Liver (tissue), 8 donors: ENCODE measurements at regions not wholly inside any gene's neighbourhood (a gene's known extent, or its start where the extent isn't known, plus 50 kb on each side); places are given as distances from the start of the nearest gene placed in this dataset.

Source experiments
- DNase-seq: peaks from one replicate; pipeline ENCODE4 v3.0.0-alpha.2; 2017; ENCODE audit warnings: low spot score
- H3K27ac ChIP-seq, 2 donors: one replicate each; pipeline ENCODE4 v1.7.0; 2013; ENCODE audit warnings: inconsistent platforms in 2 of 2, low read length in 2 of 2, control low read depth in 1 of 2, low read depth in 1 of 2, mild to moderate bottlenecking in 1 of 2
- H3K27me3 ChIP-seq, 4 donors: one replicate each; pipeline versions ENCODE4 v1.6.1 to v1.7.0; 2013; ENCODE audit warnings: low read length in 3 of 4, inconsistent platforms in 1 of 4, mild to moderate bottlenecking in 1 of 4, moderate library complexity in 1 of 4; ENCODE audit not compliant: control insufficient read depth in 4 of 4, insufficient read depth in 4 of 4
- H3K36me3 ChIP-seq, 4 donors: one replicate each; pipeline versions ENCODE4 v1.6.1 to v1.7.0; 2013; ENCODE audit warnings: low read length in 3 of 4, mild to moderate bottlenecking in 3 of 4, low read depth in 1 of 4, moderate library complexity in 1 of 4; ENCODE audit not compliant: control insufficient read depth in 4 of 4, insufficient read depth in 3 of 4
- H3K4me1 ChIP-seq, 4 donors: one replicate each; pipeline versions ENCODE4 v1.6.1 to v1.7.0; 2013; ENCODE audit warnings: low read length in 3 of 4, mild to moderate bottlenecking in 3 of 4, moderate library complexity in 1 of 4; ENCODE audit not compliant: control insufficient read depth in 4 of 4, insufficient read depth in 4 of 4
- H3K4me3 ChIP-seq, 3 donors: one replicate each; pipeline versions ENCODE4 v1.6.1 to v1.7.0; 2013; ENCODE audit warnings: low read length in 3 of 3, control low read depth in 1 of 3, low read depth in 1 of 3, mild to moderate bottlenecking in 1 of 3
- H3K9ac ChIP-seq, 2 donors: one replicate each; pipeline ENCODE4 v1.7.0; 2013; ENCODE audit warnings: low read length in 2 of 2, mild to moderate bottlenecking in 2 of 2, moderate library complexity in 2 of 2, control low read depth in 1 of 2, low read depth in 1 of 2
- H3K9me3 ChIP-seq, 4 donors: one replicate each; pipeline versions ENCODE4 v1.6.1 to v1.7.0; 2013; ENCODE audit warnings: low read length in 3 of 4; ENCODE audit not compliant: control insufficient read depth in 4 of 4
- EGR1 ChIP-seq, 2 donors: IDR thresholded peaks; 2 replicates each; pipeline ENCODE4 v1.6.1; 2016 to 2018; ENCODE audit warnings: antibody characterized with exemption in 2 of 2, low read depth in 2 of 2
- FOXA1 ChIP-seq: IDR thresholded peaks from 2 replicates; pipeline ENCODE4 v1.6.1; 2016; ENCODE audit warnings: antibody characterized with exemption
- FOXA2 ChIP-seq: IDR thresholded peaks from 2 replicates; pipeline ENCODE4 v1.6.1; 2016; ENCODE audit warnings: antibody characterized with exemption
- GABPA ChIP-seq, 2 donors: IDR thresholded peaks in 1 of 2; conservative IDR thresholded peaks in 1 of 2; 2 replicates each; pipeline ENCODE4 v1.6.1; 2016; ENCODE audit warnings: antibody characterized with exemption in 2 of 2, mild to moderate bottlenecking in 1 of 2, moderate library complexity in 1 of 2
- HNF4A ChIP-seq, 2 donors: conservative IDR thresholded peaks; 2 replicates each; pipeline ENCODE4 v1.6.1; 2016; ENCODE audit warnings: antibody characterized with exemption in 2 of 2, mild to moderate bottlenecking in 2 of 2
- HNF4G ChIP-seq: IDR thresholded peaks from 2 replicates; pipeline ENCODE4 v1.6.1; 2016; ENCODE audit warnings: antibody characterized with exemption
- JUND ChIP-seq, 2 donors: IDR thresholded peaks; 2 replicates each; pipeline ENCODE4 v1.6.1; 2016; ENCODE audit warnings: antibody characterized with exemption in 2 of 2
- NR2F2 ChIP-seq: IDR thresholded peaks from 2 replicates; pipeline ENCODE4 v1.6.1; 2016; ENCODE audit warnings: antibody characterized with exemption
- RAD21 ChIP-seq, 2 donors: IDR thresholded peaks; 2 replicates each; pipeline ENCODE4 v1.6.1; 2016; ENCODE audit warnings: antibody characterized with exemption in 2 of 2, mild to moderate bottlenecking in 2 of 2
- SP1 ChIP-seq: IDR thresholded peaks from 2 replicates; pipeline ENCODE4 v1.6.1; 2018; ENCODE audit warnings: antibody characterized with exemption, mild to moderate bottlenecking
- TAF1 ChIP-seq: conservative IDR thresholded peaks from 2 replicates; pipeline ENCODE4 v1.6.1; 2016; ENCODE audit warnings: antibody characterized with exemption, mild to moderate bottlenecking
- YY1 ChIP-seq: IDR thresholded peaks from 2 replicates; pipeline ENCODE4 v1.6.1; 2016; ENCODE audit warnings: antibody characterized with exemption, mild to moderate bottlenecking
- WGBS: extraction: QIAGEN DNeasy Blood & Tissue Kit; methylation state at CpG from one replicate; pipeline ENCODE4 v1.1.7; 2013; 5-methylcytosine and 5-hydroxymethylcytosine counted together
- TF ChIP-seq, protein P1 (sequence below): fragments of 150-350 bp; IDR thresholded peaks from 2 replicates; pipeline ENCODE4 v1.5.1; 2017; ENCODE audit warnings: improper control_type of control experiment, low read depth, low read length; ENCODE audit not compliant: missing input control
- TF ChIP-seq, protein P2 (sequence below): IDR thresholded peaks from 2 replicates; pipeline ENCODE4 v1.6.1; 2016; ENCODE audit warnings: antibody characterized with exemption
- TF ChIP-seq, protein P3 (sequence below): IDR thresholded peaks from 2 replicates; pipeline ENCODE4 v1.6.1; 2016; ENCODE audit warnings: antibody characterized with exemption
- TF ChIP-seq, protein P4 (sequence below): IDR thresholded peaks from 2 replicates; pipeline ENCODE4 v1.6.1; 2016; ENCODE audit warnings: antibody characterized with exemption
- donor health status: healthy.
- donor health status: healthy.
- donor health status: healthy.
- donor health status: healthy.
- donor health status: healthy.

DNA sequence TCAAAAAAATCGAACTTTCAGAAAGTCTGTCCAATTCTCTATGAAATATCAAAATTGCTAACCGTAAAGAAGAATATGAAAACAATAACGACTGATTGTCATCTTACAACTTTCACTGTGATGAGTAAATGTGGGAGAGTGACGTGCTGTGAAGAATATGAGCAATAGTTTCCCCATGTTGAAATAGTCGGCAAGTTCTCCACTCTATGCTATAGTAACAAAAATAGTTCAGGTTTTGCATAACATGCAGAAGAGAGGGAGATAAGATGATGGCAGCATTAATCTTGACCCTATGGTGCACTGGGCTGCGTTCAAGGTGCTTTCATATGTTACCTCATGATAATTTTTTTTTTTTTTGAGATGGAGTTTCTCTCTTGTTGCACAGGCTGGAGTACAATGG lies 196.8 kb upstream of the CYRIA start:
- H3K36me3 ChIP-seq: no peaks in the 10 kb centered on the region
- TF ChIP-seq SP1 (no peak), TAF1 (no peak), EGR1 (IDR thresholded peaks at IDR 0.05; ENCODE audit: low read depth in 2 of 2) (no peak), GABPA (IDR thresholded peaks at IDR 0.05 in 1 of 2, conservative IDR thresholded peaks at IDR 0.05 in 1 of 2) (no peak), RAD21 (IDR thresholded peaks at IDR 0.05) (no peak), HNF4A (conservative IDR thresholded peaks at IDR 0.05) (no peak)
- TF ChIP-seq, protein P1, sequence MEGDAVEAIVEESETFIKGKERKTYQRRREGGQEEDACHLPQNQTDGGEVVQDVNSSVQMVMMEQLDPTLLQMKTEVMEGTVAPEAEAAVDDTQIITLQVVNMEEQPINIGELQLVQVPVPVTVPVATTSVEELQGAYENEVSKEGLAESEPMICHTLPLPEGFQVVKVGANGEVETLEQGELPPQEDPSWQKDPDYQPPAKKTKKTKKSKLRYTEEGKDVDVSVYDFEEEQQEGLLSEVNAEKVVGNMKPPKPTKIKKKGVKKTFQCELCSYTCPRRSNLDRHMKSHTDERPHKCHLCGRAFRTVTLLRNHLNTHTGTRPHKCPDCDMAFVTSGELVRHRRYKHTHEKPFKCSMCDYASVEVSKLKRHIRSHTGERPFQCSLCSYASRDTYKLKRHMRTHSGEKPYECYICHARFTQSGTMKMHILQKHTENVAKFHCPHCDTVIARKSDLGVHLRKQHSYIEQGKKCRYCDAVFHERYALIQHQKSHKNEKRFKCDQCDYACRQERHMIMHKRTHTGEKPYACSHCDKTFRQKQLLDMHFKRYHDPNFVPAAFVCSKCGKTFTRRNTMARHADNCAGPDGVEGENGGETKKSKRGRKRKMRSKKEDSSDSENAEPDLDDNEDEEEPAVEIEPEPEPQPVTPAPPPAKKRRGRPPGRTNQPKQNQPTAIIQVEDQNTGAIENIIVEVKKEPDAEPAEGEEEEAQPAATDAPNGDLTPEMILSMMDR: no peak
- WGBS: 80% methylated on average over 6 of the region's 6 CpGs
- H3K27ac ChIP-seq: no peak overlapping the region
- no peak overlapping the region for H3K4me3 ChIP-seq
- peaks cover 0 to 2% (median 0%) of the 10 kb centered on the region in 4 donors for H3K27me3 ChIP-seq
- H3K9ac ChIP-seq: no peak overlapping the region
- DNase-seq: no peak
- H3K9me3 ChIP-seq: no peaks in the 10 kb centered on the region
- no peaks in the 10 kb centered on the region for H3K4me1 ChIP-seq

DNA sequence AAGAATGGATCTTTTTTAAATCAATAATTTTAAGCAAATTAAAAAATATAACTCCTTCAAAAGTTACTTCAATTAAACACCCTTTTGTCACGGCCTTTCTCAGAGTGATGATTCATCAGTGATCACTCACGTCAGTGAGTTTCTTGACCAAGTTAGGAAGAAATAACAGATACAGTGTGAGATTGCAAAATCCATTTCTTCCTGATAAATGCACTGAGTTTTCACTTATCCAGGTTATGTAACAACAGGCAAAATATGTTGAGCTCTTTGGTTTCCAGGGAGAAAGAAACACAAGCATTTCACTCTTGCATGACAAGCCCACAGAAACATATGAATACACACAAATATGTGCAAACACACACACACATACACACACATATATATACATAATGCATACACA lies 195.9 kb upstream of the CYRIA start:
- WGBS: 64% methylated on average over 2 of the region's 2 CpGs

DNA sequence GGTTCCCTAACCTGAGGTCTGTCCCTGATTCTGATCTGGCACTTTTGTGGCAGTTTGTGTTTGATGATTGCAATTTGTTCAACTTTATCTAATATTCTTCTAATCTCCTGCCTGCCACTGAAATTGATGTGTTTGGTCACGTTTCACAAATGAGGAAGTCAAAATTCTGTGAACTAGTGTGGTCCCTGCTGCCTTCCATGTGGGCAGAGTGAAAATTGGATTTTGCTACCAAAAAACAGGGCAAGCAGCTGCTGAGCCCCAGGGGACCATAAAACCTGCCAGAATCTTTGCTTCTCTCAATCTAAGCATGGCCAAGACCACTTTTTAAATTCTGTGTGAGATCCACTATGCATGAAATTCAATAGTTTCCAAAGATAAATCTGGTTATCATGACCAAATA lies 195.5 kb upstream of the CYRIA start:
- WGBS: 56% methylated on average over 1 of the region's 1 CpG
- H3K27me3 ChIP-seq: no peaks in the 10 kb centered on the region
- DNase-seq: no peak
- no peak overlapping the region for H3K9ac ChIP-seq
- no peaks in the 10 kb centered on the region for H3K36me3 ChIP-seq
- H3K9me3 ChIP-seq: no peaks in the 10 kb centered on the region
- no peaks in the 10 kb centered on the region for H3K4me1 ChIP-seq
- H3K4me3 ChIP-seq: no peak overlapping the region
- no peak overlapping the region for H3K27ac ChIP-seq
- TF ChIP-seq YY1: no peak
- TF ChIP-seq TAF1: no peak
- no peak for TF ChIP-seq FOXA1
- TF ChIP-seq, protein P2, sequence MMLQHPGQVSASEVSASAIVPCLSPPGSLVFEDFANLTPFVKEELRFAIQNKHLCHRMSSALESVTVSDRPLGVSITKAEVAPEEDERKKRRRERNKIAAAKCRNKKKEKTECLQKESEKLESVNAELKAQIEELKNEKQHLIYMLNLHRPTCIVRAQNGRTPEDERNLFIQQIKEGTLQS: no peak
- TF ChIP-seq EGR1 (IDR thresholded peaks at IDR 0.05; ENCODE audit: low read depth in 2 of 2): no peak
- no peak for TF ChIP-seq SP1
- TF ChIP-seq, protein P1: no peak
- TF ChIP-seq FOXA2: no peak
- TF ChIP-seq RAD21 (IDR thresholded peaks at IDR 0.05): no peak
- TF ChIP-seq, protein P3, sequence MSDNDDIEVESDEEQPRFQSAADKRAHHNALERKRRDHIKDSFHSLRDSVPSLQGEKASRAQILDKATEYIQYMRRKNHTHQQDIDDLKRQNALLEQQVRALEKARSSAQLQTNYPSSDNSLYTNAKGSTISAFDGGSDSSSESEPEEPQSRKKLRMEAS: no peak
- no peak for TF ChIP-seq GABPA (IDR thresholded peaks at IDR 0.05 in 1 of 2, conservative IDR thresholded peaks at IDR 0.05 in 1 of 2)
- no peak for TF ChIP-seq NR2F2
- TF ChIP-seq JUND (IDR thresholded peaks at IDR 0.05): no peak

More for the DNA sequence above, 195.9 kb upstream of the CYRIA start:
- no peak overlapping the region for H3K27ac ChIP-seq
- no peaks in the 10 kb centered on the region for H3K36me3 ChIP-seq
- no peak overlapping the region for H3K4me3 ChIP-seq
- no peaks in the 10 kb centered on the region for H3K4me1 ChIP-seq
- TF ChIP-seq, protein P2: no peak
- TF ChIP-seq HNF4G: no peak
- TF ChIP-seq GABPA (IDR thresholded peaks at IDR 0.05 in 1 of 2, conservative IDR thresholded peaks at IDR 0.05 in 1 of 2): no peak
- TF ChIP-seq SP1: no peak
- TF ChIP-seq, protein P4, sequence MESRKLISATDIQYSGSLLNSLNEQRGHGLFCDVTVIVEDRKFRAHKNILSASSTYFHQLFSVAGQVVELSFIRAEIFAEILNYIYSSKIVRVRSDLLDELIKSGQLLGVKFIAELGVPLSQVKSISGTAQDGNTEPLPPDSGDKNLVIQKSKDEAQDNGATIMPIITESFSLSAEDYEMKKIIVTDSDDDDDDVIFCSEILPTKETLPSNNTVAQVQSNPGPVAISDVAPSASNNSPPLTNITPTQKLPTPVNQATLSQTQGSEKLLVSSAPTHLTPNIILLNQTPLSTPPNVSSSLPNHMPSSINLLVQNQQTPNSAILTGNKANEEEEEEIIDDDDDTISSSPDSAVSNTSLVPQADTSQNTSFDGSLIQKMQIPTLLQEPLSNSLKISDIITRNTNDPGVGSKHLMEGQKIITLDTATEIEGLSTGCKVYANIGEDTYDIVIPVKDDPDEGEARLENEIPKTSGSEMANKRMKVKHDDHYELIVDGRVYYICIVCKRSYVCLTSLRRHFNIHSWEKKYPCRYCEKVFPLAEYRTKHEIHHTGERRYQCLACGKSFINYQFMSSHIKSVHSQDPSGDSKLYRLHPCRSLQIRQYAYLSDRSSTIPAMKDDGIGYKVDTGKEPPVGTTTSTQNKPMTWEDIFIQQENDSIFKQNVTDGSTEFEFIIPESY: no peak
- no peak for TF ChIP-seq TAF1
- no peak for DNase-seq
- H3K27me3 ChIP-seq: no peaks in the 10 kb centered on the region
- no peaks in the 10 kb centered on the region for H3K9me3 ChIP-seq
- H3K9ac ChIP-seq: no peak overlapping the region
